GM19239 (cell line): ENCODE measurements at regions not wholly inside any gene's neighbourhood (a gene's known extent, or its start where the extent isn't known, plus 50 kb on each side); places are given as distances from the start of the nearest gene placed in this dataset.

ENCODE experiments used
- DNase-seq: peaks from one replicate; pipeline ENCODE4 v3.0.0; 2011; ENCODE audit warnings: low spot score; ENCODE audit not compliant: insufficient read length
- FAIRE-seq: peaks from 2 replicates; lab custom pipeline; 2011; peaks lifted over from hg19 to GRCh38; lab: Jason Lieb, UNC

GRCh38 chr9:91086657-91087461 lies 274.9 kb downstream of the AUH start:
- DNase-seq: no peak
- FAIRE-seq: no peak

GRCh38 chr9:91087462-91087759 lies 274.3 kb downstream of the AUH start:
- no peak for DNase-seq
- FAIRE-seq: no peak

GRCh38 chr9:91089405-91090129 lies 272.2 kb downstream of the AUH start:
- DNase-seq (no peak), FAIRE-seq (peak; percentile 28)

- FAIRE-seq (no peak), DNase-seq (no peak)
Measured at GRCh38 chr9:91090130-91090410, 271.6 kb downstream of the AUH start.

- no peak for DNase-seq
- no peak for FAIRE-seq
Measured at GRCh38 chr9:91092214-91092613, 269.5 kb downstream of the AUH start.

GRCh38 chr9:91094324-91095088 lies 267.2 kb downstream of the AUH start:
- no peak for DNase-seq
- FAIRE-seq: no peak

GRCh38 chr9:91098203-91098850 lies 263.4 kb downstream of the AUH start:
- no peak for DNase-seq

GRCh38 chr9:91099436-91099835 lies 262.3 kb downstream of the AUH start:
- FAIRE-seq (no peak), DNase-seq (no peak)

More at GRCh38 chr9:91098203-91098850, 263.4 kb downstream of the AUH start:
- no peak for FAIRE-seq

- no peak for DNase-seq
- FAIRE-seq: no peak
Measured at GRCh38 chr9:91100878-91101450, 260.8 kb downstream of the AUH start.

- FAIRE-seq: peak; percentile 68
- DNase-seq: peak; percentile 28
Measured at GRCh38 chr9:91101611-91102168, 260.0 kb downstream of the AUH start.

GRCh38 chr9:91102269-91102668 lies 259.4 kb downstream of the AUH start:
- DNase-seq (no peak), FAIRE-seq (no peak)

- FAIRE-seq: no peak
- no peak for DNase-seq
Measured at GRCh38 chr9:91103931-91104330, 257.8 kb downstream of the AUH start.

GRCh38 chr9:91106415-91107081 lies 255.2 kb downstream of the AUH start:
- FAIRE-seq: no peak
- no peak for DNase-seq

GRCh38 chr9:91111226-91111625 lies 250.5 kb downstream of the AUH start:
- FAIRE-seq: no peak

GRCh38 chr9:91111876-91112275 lies 249.8 kb downstream of the AUH start:
- FAIRE-seq (no peak), DNase-seq (no peak)

More at GRCh38 chr9:91111226-91111625, 250.5 kb downstream of the AUH start:
- no peak for DNase-seq

- no peak for DNase-seq
- FAIRE-seq: no peak
Measured at GRCh38 chr9:91113016-91113415, 248.7 kb downstream of the AUH start.

GRCh38 chr9:91114450-91114849 lies 247.3 kb downstream of the AUH start:
- FAIRE-seq (no peak), DNase-seq (no peak)

- DNase-seq (no peak), FAIRE-seq (no peak)
Measured at GRCh38 chr9:91116211-91116610, 245.5 kb downstream of the AUH start.

GRCh38 chr9:91116711-91117110 lies 245.0 kb downstream of the AUH start:
- DNase-seq (no peak), FAIRE-seq (no peak)

GRCh38 chr9:91117474-91117891 lies 244.2 kb downstream of the AUH start:
- DNase-seq (no peak), FAIRE-seq (no peak)
